Calu3 (cell line): ENCODE measurements at regions not wholly inside any gene's neighbourhood (a gene's known extent, or its start where the extent isn't known, plus 50 kb on each side); places are given as distances from the start of the nearest gene placed in this dataset.

Experiments
- BruUV-seq: library from RNA; stranded (reverse); fragments of 400-500 nt; replicated peaks from 2 replicates; lab custom pipeline; 2021; lab: Mats Ljungman, UMichigan
- CTCF ChIA-PET: fragments of 300-600 bp; sonication (Branson Sonifier 250); formaldehyde crosslinking; loops from one replicate; lab custom pipeline; 2022; ENCODE audit warnings: antibody characterized with exemption; lab: Charles Lee
- DNase-seq: peaks from one replicate; pipeline ENCODE4 v3.0.0; 2022
- H3K27ac Mint-ChIP-seq: one replicate; pipeline ENCODE4 v1.8.0; 2022; ENCODE audit warnings: mixed read lengths; ENCODE audit not compliant: unreplicated experiment
- H3K27me3 Mint-ChIP-seq: one replicate; pipeline ENCODE4 v1.8.0; 2022; ENCODE audit warnings: mixed read lengths; ENCODE audit not compliant: unreplicated experiment
- H3K36me3 Mint-ChIP-seq: one replicate; pipeline ENCODE4 v1.8.0; 2022; ENCODE audit warnings: mild to moderate bottlenecking, moderate library complexity, mixed read lengths; ENCODE audit not compliant: insufficient read depth, unreplicated experiment
- H3K4me1 Mint-ChIP-seq: one replicate; pipeline ENCODE4 v1.8.0; 2022; ENCODE audit warnings: mild to moderate bottlenecking, low read depth, mixed read lengths; ENCODE audit not compliant: unreplicated experiment
- H3K4me3 Mint-ChIP-seq: one replicate; pipeline ENCODE4 v1.8.0; 2022; ENCODE audit warnings: mild to moderate bottlenecking, low read depth, moderate library complexity, mixed read lengths; ENCODE audit not compliant: unreplicated experiment
- H3K9me3 Mint-ChIP-seq: one replicate; pipeline ENCODE4 v1.8.0; 2022; ENCODE audit warnings: low read depth, mixed read lengths; ENCODE audit not compliant: unreplicated experiment
- CTCF ChIP-seq: fragments of 200-600 bp; IDR thresholded peaks from one replicate; pipeline ENCODE4 v1.8.0; 2022; ENCODE audit warnings: antibody characterized with exemption; ENCODE audit not compliant: unreplicated experiment
- intact Hi-C: fragments of 100-400 bp; cut with micrococcal nuclease; formaldehyde crosslinking; loops from one replicate; pipeline ENCODE4 v1.10.0; 2022; ENCODE audit not compliant: unreplicated experiment

GRCh38 chr11:104319396-104319795, 155.4 kb upstream of the PDGFD start:
- CTCF ChIA-PET: no interaction called here
- intact Hi-C loops: no loop called here
- H3K4me1 Mint-ChIP-seq: no peaks in the 10 kb centered on the region
- no peaks in the 10 kb centered on the region for H3K9me3 Mint-ChIP-seq
- no peak for DNase-seq
- no peak overlapping the region for H3K4me3 Mint-ChIP-seq
- no peak overlapping the region for H3K27ac Mint-ChIP-seq
- no peaks in the 10 kb centered on the region for H3K36me3 Mint-ChIP-seq
- no peak for TF ChIP-seq CTCF
- no TSS peak for BruUV-seq
- H3K27me3 Mint-ChIP-seq: no peaks in the 10 kb centered on the region

- no peak overlapping the region for H3K4me3 Mint-ChIP-seq
- H3K9me3 Mint-ChIP-seq: no peaks in the 10 kb centered on the region
- intact Hi-C loops: no loop called here
- CTCF ChIA-PET: no interaction called here
- TF ChIP-seq CTCF: no peak
- no peaks in the 10 kb centered on the region for H3K36me3 Mint-ChIP-seq
- no peak overlapping the region for H3K27ac Mint-ChIP-seq
- H3K27me3 Mint-ChIP-seq: no peaks in the 10 kb centered on the region
- no TSS peak for BruUV-seq
- no peaks in the 10 kb centered on the region for H3K4me1 Mint-ChIP-seq
- DNase-seq: no peak
Observed at GRCh38 chr11:104306862-104307474, 143.0 kb upstream of the PDGFD start.

GRCh38 chr11:104301776-104302175, 137.8 kb upstream of the PDGFD start:
- no peak for TF ChIP-seq CTCF
- H3K4me3 Mint-ChIP-seq: no peak overlapping the region
- H3K9me3 Mint-ChIP-seq: no peaks in the 10 kb centered on the region
- DNase-seq: no peak
- no peaks in the 10 kb centered on the region for H3K36me3 Mint-ChIP-seq
- intact Hi-C loops: no loop called here
- no peaks in the 10 kb centered on the region for H3K4me1 Mint-ChIP-seq
- CTCF ChIA-PET: interaction anchor here (0.7 kb wide), 1 partner anchor 246 kb away, joined by 4 read pairs; no protein-coding TSS in a partner anchor
- no TSS peak for BruUV-seq
- no peaks in the 10 kb centered on the region for H3K27me3 Mint-ChIP-seq
- H3K27ac Mint-ChIP-seq: no peak overlapping the region

GRCh38 chr11:104291646-104292045, 127.7 kb upstream of the PDGFD start:
- H3K27ac Mint-ChIP-seq: no peak overlapping the region
- TF ChIP-seq CTCF: no peak

More at GRCh38 chr11:104291646-104292045, 127.7 kb upstream of the PDGFD start:
- H3K9me3 Mint-ChIP-seq: no peaks in the 10 kb centered on the region
- CTCF ChIA-PET: no interaction called here
- H3K27me3 Mint-ChIP-seq: no peaks in the 10 kb centered on the region
- no peak for DNase-seq
- no peaks in the 10 kb centered on the region for H3K4me1 Mint-ChIP-seq
- intact Hi-C loops: no loop called here
- no TSS peak for BruUV-seq
- H3K4me3 Mint-ChIP-seq: no peak overlapping the region
- no peaks in the 10 kb centered on the region for H3K36me3 Mint-ChIP-seq
